GM23248 (cell line): ENCODE measurements at regions not wholly inside any gene's neighbourhood (a gene's known extent, or its start where the extent isn't known, plus 50 kb on each side); places are given as distances from the start of the nearest gene placed in this dataset.

Source experiments
- EZH2 ChIP-seq: fragments of 200-600 bp; sonication (generic); IDR thresholded peaks from 2 replicates; pipeline ENCODE4 v1.6.1; 2018; ENCODE audit warnings: antibody characterized with exemption, mild to moderate bottlenecking; ENCODE audit not compliant: insufficient read depth, poor library complexity, severe bottlenecking
- EZH2phosphoT487 ChIP-seq: fragments of 200-600 bp; sonication (generic); IDR thresholded peaks from 2 replicates; pipeline ENCODE4 v1.6.1; 2018; ENCODE audit warnings: antibody characterized with exemption, moderate library complexity, mild to moderate bottlenecking, low read depth; ENCODE audit not compliant: insufficient read depth

DNA sequence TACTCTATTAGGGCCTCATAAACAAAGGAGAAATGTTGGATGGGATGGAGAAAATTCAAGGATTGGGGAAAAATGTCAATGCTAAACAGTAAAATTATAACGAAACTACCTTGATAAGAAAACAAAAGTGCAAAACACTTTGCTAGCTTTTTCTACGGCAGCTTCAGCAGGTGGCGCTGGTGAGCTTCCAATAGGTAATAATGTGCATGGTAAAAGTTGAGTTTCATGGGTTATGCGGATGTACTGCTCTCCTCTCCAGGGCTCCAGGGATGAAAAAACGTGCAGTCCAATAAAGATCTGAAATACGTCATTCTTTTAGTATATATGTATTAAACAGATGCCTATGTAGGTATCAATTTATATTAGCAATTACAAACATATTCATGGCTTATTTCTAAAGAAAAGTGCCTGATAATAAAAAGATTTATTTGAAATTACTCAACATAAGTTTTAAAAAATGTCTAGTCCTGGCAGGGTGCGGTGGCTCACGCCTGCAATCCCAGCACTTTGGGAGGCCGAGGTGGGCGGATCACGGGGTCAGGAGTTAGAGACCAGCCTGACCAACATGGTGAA lies 239.6 kb downstream of the GRXCR1 start:
- TF ChIP-seq EZH2phosphoT487 (no peak), EZH2 (no peak)
